ENCODE measurements at regions not wholly inside any gene's neighbourhood (a gene's known extent, or its start where the extent isn't known, plus 50 kb on each side); places are given as distances from the start of the nearest gene placed in this dataset.

DNA sequence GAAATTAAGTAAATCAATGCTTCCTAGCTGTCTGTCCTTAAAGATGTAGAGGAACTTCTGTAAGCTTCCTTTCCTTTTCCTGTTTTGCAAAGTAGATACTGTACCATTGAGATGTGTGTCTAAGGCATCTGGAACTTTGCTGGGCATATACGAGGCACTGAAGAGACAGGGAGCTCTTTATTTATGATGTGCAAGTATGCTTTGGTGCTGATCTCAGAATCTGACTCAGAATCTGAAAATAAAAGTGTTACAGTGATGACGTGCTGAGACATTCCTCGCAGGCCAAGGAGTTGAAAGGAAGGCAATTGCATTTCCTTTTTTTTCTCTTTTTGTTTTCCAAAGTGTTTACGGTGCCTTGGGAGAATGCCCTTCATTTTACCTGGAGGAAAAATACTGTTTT, 230.9 kb upstream of the RGPD4 start:
- DNase-seq: no peak
- intact Hi-C loops (cut with DNase I, micrococcal nuclease): no loop called here
- Histone ChIP-seq H3K36me3 (ENCODE audit: insufficient read depth, low read length) (no peaks in the 10 kb centered on the region), H3K27me3 (ENCODE audit: control insufficient read depth in 1 of 2, insufficient read depth in 2 of 2, low read length in 2 of 2) (no peaks in the 10 kb centered on the region), H3K4me1 (ENCODE audit: insufficient read depth, low read length) (no peaks in the 10 kb centered on the region), H3K9me3 (ENCODE audit: control insufficient read depth in 1 of 2, insufficient read depth in 1 of 2, low read length in 2 of 2) (no peaks in the 10 kb centered on the region), H3K4me3 (ENCODE audit: low read length) (no peak overlapping the region), H3K27ac (ENCODE audit: low read depth in 1 of 2, low read length in 2 of 2) (no peak overlapping the region)
- no peak for TF ChIP-seq CTCF (IDR thresholded peaks at IDR 0.05)
- no peak for ATAC-seq (ENCODE audit: poor library complexity)
- H3K4me3 Mint-ChIP-seq: no peak overlapping the region
- no peaks in the 10 kb centered on the region for H3K9me3 Mint-ChIP-seq
- no peaks in the 10 kb centered on the region for H3K27me3 Mint-ChIP-seq
- ChIA-PET POLR2A (no interaction called here), CTCF (interaction anchor here (0.5 kb wide), 1 partner anchor 14 kb away, joined by 4 read pairs; no protein-coding TSS in a partner anchor)
- no peaks in the 10 kb centered on the region for H3K36me3 Mint-ChIP-seq (ENCODE audit: low read depth)
- H3K4me1 Mint-ChIP-seq (ENCODE audit: low read depth): no peaks in the 10 kb centered on the region
- H3K27ac Mint-ChIP-seq: no peak overlapping the region

DNA sequence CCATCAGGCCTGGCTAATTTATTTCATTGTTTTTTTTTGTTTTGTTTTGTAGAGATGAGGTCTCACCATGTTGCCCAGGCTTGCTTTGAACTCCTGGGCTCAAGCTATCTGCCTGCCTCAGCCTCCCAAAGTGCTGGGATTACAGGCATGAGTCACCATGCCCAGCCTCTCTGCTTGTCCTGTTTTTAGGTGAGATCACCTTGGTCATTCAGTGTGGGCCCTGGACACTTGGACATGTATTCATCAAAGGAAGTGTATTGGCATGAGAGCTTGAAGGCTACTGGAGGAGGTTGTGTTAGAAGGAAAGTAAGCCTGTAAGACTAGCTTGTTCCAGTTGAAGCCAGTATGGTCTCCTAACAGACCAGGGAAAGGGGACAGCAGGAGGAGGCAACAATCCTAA, 229.2 kb upstream of the RGPD4 start:
- Histone ChIP-seq H3K27ac (ENCODE audit: low read depth in 1 of 2, low read length in 2 of 2) (no peak overlapping the region), H3K4me1 (ENCODE audit: insufficient read depth, low read length) (no peaks in the 10 kb centered on the region), H3K36me3 (ENCODE audit: insufficient read depth, low read length) (no peaks in the 10 kb centered on the region), H3K27me3 (ENCODE audit: control insufficient read depth in 1 of 2, insufficient read depth in 2 of 2, low read length in 2 of 2) (no peaks in the 10 kb centered on the region), H3K4me3 (ENCODE audit: low read length) (no peak overlapping the region), H3K9me3 (ENCODE audit: control insufficient read depth in 1 of 2, insufficient read depth in 1 of 2, low read length in 2 of 2) (no peaks in the 10 kb centered on the region)
- Mint-ChIP-seq H3K36me3 (ENCODE audit: low read depth) (no peaks in the 10 kb centered on the region), H3K27me3 (no peaks in the 10 kb centered on the region), H3K4me3 (no peak overlapping the region), H3K4me1 (ENCODE audit: low read depth) (no peaks in the 10 kb centered on the region), H3K27ac (no peak overlapping the region), H3K9me3 (no peaks in the 10 kb centered on the region)
- POLR2A ChIA-PET: no interaction called here
- no peak for ATAC-seq (ENCODE audit: poor library complexity)
- no peak for TF ChIP-seq CTCF (IDR thresholded peaks at IDR 0.05)
- DNase-seq: no peak
- intact Hi-C loops (cut with DNase I, micrococcal nuclease): no loop called here
- CTCF ChIA-PET: no interaction called here

DNA sequence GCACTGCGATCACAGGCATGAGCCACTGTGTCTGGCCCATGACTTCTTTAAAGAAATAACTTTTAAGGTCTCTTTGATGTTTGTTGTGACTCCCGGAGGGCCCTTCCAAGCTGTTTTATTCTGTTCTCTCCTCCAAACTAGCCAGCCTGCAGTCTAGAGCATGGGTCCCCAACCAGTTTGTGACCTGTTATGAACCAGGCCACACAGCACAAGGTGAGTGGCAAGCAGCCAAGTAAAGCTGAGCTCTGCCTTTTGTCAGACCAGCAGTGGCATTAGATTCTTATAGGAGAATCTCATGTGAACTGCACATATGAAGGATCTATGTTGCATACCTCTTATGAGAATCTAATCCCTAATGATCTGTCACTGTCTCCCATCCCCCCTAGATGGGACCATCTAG, 223.9 kb upstream of the RGPD4 start:
- Mint-ChIP-seq H3K36me3 (ENCODE audit: low read depth) (no peaks in the 10 kb centered on the region), H3K27ac (no peak overlapping the region), H3K4me3 (no peak overlapping the region), H3K9me3 (no peaks in the 10 kb centered on the region), H3K27me3 (no peaks in the 10 kb centered on the region), H3K4me1 (ENCODE audit: low read depth) (no peaks in the 10 kb centered on the region)
- no peaks in the 10 kb centered on the region for H3K9me3 ChIP-seq (ENCODE audit: control insufficient read depth in 1 of 2, insufficient read depth in 1 of 2, low read length in 2 of 2)
- CTCF ChIA-PET: no interaction called here
- no peak for ATAC-seq (ENCODE audit: poor library complexity)
- intact Hi-C loops (cut with DNase I, micrococcal nuclease): no loop called here
- DNase-seq: no peak
- no peak overlapping the region for H3K27ac ChIP-seq (ENCODE audit: low read depth in 1 of 2, low read length in 2 of 2)
- H3K27me3 ChIP-seq (ENCODE audit: control insufficient read depth in 1 of 2, insufficient read depth in 2 of 2, low read length in 2 of 2): no peaks in the 10 kb centered on the region
- POLR2A ChIA-PET: no interaction called here
- no peaks in the 10 kb centered on the region for H3K4me1 ChIP-seq (ENCODE audit: insufficient read depth, low read length)
- H3K36me3 ChIP-seq (ENCODE audit: insufficient read depth, low read length): no peaks in the 10 kb centered on the region
- H3K4me3 ChIP-seq (ENCODE audit: low read length): no peak overlapping the region
- no peak for TF ChIP-seq CTCF (IDR thresholded peaks at IDR 0.05)
